Testis (tissue), 2 donors: ENCODE measurements at regions not wholly inside any gene's neighbourhood (a gene's known extent, or its start where the extent isn't known, plus 50 kb on each side); places are given as distances from the start of the nearest gene placed in this dataset.

Experiments
- DNase-seq: peaks from one replicate; pipeline ENCODE4 v3.0.0-alpha.2; 2019
- H3K27ac ChIP-seq, 2 donors: fragments of 200-600 bp; sonication (generic); one replicate each; pipeline ENCODE4 v1.5.1; 2019
- H3K27me3 ChIP-seq: fragments of 200-600 bp; sonication (generic); one replicate; pipeline ENCODE4 v1.5.1; 2019
- H3K36me3 ChIP-seq: fragments of 200-600 bp; sonication (generic); one replicate; pipeline ENCODE4 v1.5.1; 2017; ENCODE audit warnings: low read depth; ENCODE audit errors: missing control alignments
- H3K4me1 ChIP-seq: fragments of 200-600 bp; sonication (generic); one replicate; pipeline ENCODE4 v1.5.1; 2019
- H3K4me3 ChIP-seq, 2 donors: fragments of 200-600 bp; sonication (generic); one replicate each; pipeline ENCODE4 v1.5.1; 2017 to 2019
- H3K9me3 ChIP-seq: fragments of 200-600 bp; sonication (generic); one replicate; pipeline ENCODE4 v1.5.1; 2017
- CTCF ChIP-seq, 3 experiments: fragments of 450-650 bp in 2 of 3; fragments of 200-600 bp in 1 of 3; sonication (generic) in 1 of 3; IDR thresholded peaks; one replicate each; pipeline ENCODE4 v1.5.1; 2016 to 2019; ENCODE audit warnings: antibody characterized with exemption in 3 of 3, mild to moderate bottlenecking in 2 of 3, moderate library complexity in 1 of 3
- POLR2A ChIP-seq: fragments of 450-650 bp; IDR thresholded peaks from one replicate; pipeline ENCODE4 v1.6.1; 2017; ENCODE audit warnings: antibody characterized with exemption, mild to moderate bottlenecking, moderate library complexity
- WGBS, 2 donors: methylation state at CpG; one replicate each; pipeline ENCODE4 v1.1.5; 2018; 5-methylcytosine and 5-hydroxymethylcytosine counted together
- intact Hi-C: fragments of 100-400 bp; cut with DNase I; formaldehyde crosslinking; loops from one replicate; pipeline ENCODE4 v1.15.1; 2023; ENCODE audit warnings: low total_unique reads

GRCh38 chr16:27699540-27699939, 149.6 kb downstream of the KATNIP start:
- no peak for DNase-seq
- Histone ChIP-seq H3K4me1 (no peaks in the 10 kb centered on the region), H3K9me3 (no peaks in the 10 kb centered on the region), H3K27me3 (no peaks in the 10 kb centered on the region), H3K36me3 (no peaks in the 10 kb centered on the region), H3K4me3 (no peak overlapping the region), H3K27ac (no peak overlapping the region)
- WGBS, 2 donors, result 94 to 98% methylated on average over 7 of the region's 7 CpGs
- TF ChIP-seq POLR2A, result no peak
- no peak for TF ChIP-seq CTCF (IDR thresholded peaks at IDR 0.05)
- intact Hi-C loops, result no loop called here

GRCh38 chr16:27700304-27700995, 150.5 kb downstream of the KATNIP start:
- H3K27me3 ChIP-seq, result no peaks in the 10 kb centered on the region
- no peaks in the 10 kb centered on the region for H3K36me3 ChIP-seq
- no peaks in the 10 kb centered on the region for H3K9me3 ChIP-seq
- WGBS, 2 donors, result 84 to 88% methylated on average over 10 of the region's 10 CpGs
- DNase-seq, result no peak
- intact Hi-C loops, result no loop called here
- H3K4me3 ChIP-seq, result no peak overlapping the region
- no peaks in the 10 kb centered on the region for H3K4me1 ChIP-seq
- no peak for TF ChIP-seq CTCF (IDR thresholded peaks at IDR 0.05)
- no peak for TF ChIP-seq POLR2A
- no peak overlapping the region for H3K27ac ChIP-seq

GRCh38 chr16:27701381-27701780, 151.4 kb downstream of the KATNIP start:
- no peaks in the 10 kb centered on the region for H3K4me1 ChIP-seq
- intact Hi-C loops, result no loop called here
- TF ChIP-seq POLR2A (no peak), CTCF (IDR thresholded peaks at IDR 0.05) (no peak)
- no peak overlapping the region for H3K27ac ChIP-seq
- H3K36me3 ChIP-seq, result no peaks in the 10 kb centered on the region
- no peak for DNase-seq
- WGBS, 2 donors, result 87 to 89% methylated on average over 8 of the region's 8 CpGs
- H3K27me3 ChIP-seq, result no peaks in the 10 kb centered on the region
- no peaks in the 10 kb centered on the region for H3K9me3 ChIP-seq
- no peak overlapping the region for H3K4me3 ChIP-seq

GRCh38 chr16:27703121-27703520, 153.2 kb downstream of the KATNIP start:
- no peak overlapping the region for H3K4me3 ChIP-seq
- no peaks in the 10 kb centered on the region for H3K4me1 ChIP-seq
- intact Hi-C loops, result no loop called here
- 90 to 97% methylated on average over 6 of the region's 6 CpGs for WGBS, 2 donors
- H3K27me3 ChIP-seq, result no peaks in the 10 kb centered on the region
- H3K9me3 ChIP-seq, result no peaks in the 10 kb centered on the region
- H3K36me3 ChIP-seq, result no peaks in the 10 kb centered on the region
- DNase-seq, result no peak
- H3K27ac ChIP-seq, result no peak overlapping the region
- TF ChIP-seq POLR2A, result no peak
- TF ChIP-seq CTCF (IDR thresholded peaks at IDR 0.05), result no peak

- H3K27ac ChIP-seq, result no peak overlapping the region
- no peak overlapping the region for H3K4me3 ChIP-seq
- no peak for DNase-seq
- no peaks in the 10 kb centered on the region for H3K4me1 ChIP-seq
- no peaks in the 10 kb centered on the region for H3K27me3 ChIP-seq
- no peaks in the 10 kb centered on the region for H3K9me3 ChIP-seq
- H3K36me3 ChIP-seq, result no peaks in the 10 kb centered on the region
- WGBS, 2 donors, result 66 to 74% methylated on average over 5 of the region's 5 CpGs
- TF ChIP-seq POLR2A (no peak), CTCF (IDR thresholded peaks at IDR 0.05) (no peak)
- intact Hi-C loops, result no loop called here
Observed at GRCh38 chr16:27703545-27703944, 153.6 kb downstream of the KATNIP start.
